GM11168 (cell line): ENCODE measurements at regions not wholly inside any gene's neighbourhood (a gene's known extent, or its start where the extent isn't known, plus 50 kb on each side); places are given as distances from the start of the nearest gene placed in this dataset.

Experiments used
- in situ Hi-C: fragments of 300-500 bp; cut with MboI; formaldehyde crosslinking; loops from one replicate; pipeline ENCODE4 v1.12.0; 2022; ENCODE audit warnings: low sequenced_read_pairs; ENCODE audit not compliant: unreplicated experiment

DNA sequence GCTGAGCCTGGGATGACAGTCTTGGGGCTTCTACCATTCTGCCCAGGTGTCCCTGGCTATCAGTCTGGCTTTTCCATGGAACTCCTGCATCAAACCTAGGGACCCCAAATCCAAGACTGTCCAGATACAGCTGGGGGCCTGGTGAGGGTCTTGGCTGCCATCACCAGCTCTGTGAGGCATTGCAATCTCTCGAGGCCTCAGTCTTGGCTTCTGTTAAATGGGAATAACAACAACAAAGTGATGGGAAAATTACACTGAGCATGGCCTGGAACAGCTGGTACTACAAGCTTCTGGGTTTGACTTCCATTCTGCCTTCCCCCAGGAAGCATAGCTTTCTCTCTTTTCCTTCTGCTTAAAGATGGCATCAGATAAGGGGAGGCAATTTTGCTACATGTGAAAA lies 50.0 kb upstream of the LCTL start:
- in situ Hi-C loops, result loop anchor here (5.0 to 10.0 kb wide), 2 partner anchors 79 to 221 kb away; no protein-coding TSS in a partner anchor

DNA sequence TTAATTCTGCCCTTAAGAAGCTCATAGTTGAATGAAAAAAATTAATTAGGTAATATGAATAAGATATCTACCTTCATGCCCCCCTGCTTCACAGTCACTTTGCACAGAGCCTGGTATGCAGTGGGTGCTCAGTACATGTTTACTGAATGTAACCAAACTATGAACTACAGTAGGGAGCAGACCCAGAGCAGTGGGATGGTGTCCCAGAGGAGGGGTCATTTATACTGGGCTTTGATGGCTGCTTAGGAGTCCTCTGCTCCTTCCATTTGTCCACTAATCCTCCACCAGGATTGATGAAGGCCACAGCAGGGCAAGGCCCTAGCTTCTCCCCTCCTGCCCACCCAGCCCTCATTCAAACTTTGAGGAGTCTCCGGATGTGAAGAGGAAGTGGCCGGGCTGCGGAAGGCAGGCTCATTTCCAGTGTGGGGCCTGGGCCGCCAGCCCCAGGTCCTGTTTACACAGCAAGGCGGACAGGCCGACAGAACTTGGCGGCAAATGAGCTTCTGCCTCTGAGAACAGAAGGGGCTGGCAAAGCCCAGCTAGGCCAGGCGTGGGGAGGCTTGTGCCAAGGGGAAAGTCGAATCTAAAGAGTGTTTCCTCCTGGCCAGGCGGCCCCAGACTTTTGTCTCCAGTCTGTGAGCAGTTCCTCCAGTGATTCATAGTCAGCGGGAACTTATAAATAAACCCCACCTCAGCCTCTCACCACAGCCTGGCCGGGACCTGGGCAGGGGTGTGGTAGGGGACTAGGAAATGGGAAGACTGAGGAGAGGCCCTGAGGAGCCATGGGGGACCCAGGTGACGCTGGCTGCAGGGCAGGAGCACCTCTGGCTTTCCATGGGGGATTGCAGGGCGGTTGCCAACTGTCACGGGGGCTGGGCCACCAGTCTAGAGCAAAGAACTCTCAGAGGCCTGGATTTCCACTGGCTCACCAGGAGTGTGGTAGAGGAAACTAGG lies 51.6 kb upstream of the LCTL start:
- in situ Hi-C loops, result loop anchor here (5.0 to 10.0 kb wide), 2 partner anchors 77 to 220 kb away; no protein-coding TSS in a partner anchor

GRCh38 chr15:66619152-66619903 lies 53.5 kb upstream of the LCTL start:
- in situ Hi-C loops, result loop anchor here (5.0 to 10.0 kb wide), 2 partner anchors 75 to 218 kb away; no protein-coding TSS in a partner anchor

DNA sequence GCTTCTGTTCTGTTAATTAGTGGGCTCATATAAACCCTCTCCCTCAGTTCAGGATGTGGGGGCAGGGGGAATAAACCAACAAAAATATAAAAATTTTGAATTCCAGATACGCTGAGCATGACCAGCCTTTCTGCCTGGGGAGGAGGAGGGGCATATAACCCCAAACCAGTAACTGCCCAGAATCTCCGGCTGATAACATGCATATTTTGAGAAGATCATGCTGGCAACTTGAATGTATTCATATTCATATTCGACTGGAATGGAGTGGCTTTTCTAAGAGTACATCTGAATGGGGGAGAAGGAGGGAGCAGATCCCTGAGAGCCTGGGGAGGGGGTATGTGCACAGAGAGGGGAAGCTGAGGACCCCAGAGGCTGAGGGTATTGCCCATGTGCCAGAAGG lies 54.5 kb upstream of the LCTL start:
- in situ Hi-C loops, result no loop called here

DNA sequence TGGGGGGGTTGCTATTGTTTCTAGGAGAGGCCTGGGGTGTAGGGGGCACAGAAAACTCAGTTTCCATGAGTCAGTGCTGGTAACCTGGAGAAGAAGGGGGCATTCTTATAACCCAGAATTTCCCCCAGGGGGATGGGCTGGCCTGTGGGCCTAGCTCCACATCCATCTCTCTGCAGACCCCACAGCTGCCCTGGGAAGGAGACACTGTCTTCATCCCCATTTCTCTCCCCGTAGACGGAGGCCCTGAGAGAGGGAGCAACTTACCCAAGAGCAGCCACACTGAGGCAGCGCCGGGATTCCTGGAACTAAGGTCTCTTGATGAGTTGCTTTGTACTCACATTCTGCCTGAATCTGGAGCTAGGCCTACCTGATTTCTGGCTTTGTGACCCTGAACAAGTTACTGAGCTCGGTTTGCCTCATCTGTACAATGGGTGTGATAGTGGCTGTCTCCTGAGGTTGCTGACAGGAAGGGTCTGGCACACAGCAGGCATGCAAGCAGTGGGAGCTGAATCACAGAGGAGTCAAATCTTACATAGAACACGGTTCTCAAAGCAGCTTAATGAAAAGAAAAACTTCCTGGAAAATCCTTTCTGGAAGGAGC lies 55.0 kb upstream of the LCTL start:
- in situ Hi-C loops, result no loop called here

- in situ Hi-C loops, result no loop called here
Observed at GRCh38 chr15:66621491-66622467, 56.0 kb upstream of the LCTL start.

DNA sequence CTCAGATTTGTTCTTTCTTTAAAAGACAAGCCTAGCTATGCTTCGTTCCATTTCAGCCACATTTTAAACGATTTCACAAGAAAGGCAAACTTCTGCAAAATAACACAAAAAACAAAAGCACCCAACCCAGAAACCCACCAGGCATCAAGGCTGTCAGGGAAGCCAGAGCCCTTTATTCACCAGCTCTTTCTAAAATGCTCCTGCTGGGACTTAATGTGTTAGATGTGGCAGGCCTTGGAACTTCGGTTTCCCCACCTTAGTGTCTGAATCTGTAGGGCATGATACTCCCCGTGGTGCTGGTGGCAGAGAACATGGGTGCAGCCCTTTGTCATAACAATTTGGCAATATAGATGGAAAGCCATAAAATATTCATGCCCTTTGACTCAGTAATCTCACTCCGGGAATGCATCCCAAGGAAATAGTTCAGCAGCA lies 56.8 kb upstream of the LCTL start:
- in situ Hi-C loops, result no loop called here

DNA sequence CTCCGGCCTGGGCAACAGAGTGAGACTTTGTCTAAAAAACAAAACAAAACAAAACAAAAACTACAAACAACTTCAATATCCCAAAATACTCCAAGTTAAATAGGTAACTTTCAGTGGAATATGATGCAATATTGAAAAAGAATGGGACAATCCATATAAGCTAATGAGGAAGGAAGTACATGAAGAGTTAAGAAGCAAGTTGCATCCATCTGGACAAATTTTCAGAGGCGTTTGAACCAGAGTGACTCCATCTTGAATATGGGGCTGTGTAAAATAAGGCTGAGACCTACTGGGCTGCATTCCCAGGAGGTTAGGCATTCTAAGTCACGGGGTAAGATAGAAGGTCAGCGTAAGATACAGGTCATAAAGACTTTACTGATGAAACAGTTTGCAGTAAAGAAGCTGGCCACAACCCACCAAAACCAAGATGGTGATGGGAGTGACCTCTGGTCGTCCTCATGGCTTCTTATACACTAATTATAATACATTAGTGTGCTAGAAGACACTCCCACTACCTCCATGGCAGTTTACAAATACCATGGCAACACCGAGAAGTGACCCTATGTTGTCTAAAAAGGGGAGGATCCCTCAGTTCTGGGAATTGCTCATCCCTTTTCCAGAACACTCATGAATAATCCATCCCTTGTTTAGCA lies 58.1 kb upstream of the LCTL start:
- in situ Hi-C loops, result no loop called here

- in situ Hi-C loops, result no loop called here
Observed at GRCh38 chr15:66625531-66625930, 59.7 kb upstream of the LCTL start.

DNA sequence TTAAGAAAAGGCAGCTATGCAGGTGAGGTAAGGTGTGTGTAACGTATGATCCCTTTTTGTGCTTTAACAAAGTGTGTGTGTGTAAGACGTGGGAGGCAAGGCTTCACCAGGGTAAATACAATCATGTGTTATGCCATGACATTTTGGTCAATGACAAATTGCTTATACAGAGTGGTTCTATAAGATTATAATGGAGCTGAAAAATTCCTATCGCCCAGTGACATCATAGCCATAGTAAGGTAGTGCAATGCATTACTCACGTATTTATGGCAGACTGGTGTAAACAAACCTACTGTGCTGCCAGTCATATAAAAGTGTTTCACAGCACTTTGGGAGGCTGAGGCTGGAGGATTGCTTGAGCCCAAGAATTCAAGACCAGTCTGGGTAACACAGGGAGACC lies 60.2 kb upstream of the LCTL start:
- in situ Hi-C loops, result no loop called here

- in situ Hi-C loops, result no loop called here
Observed at GRCh38 chr15:66628976-66629723, 63.4 kb upstream of the LCTL start.

DNA sequence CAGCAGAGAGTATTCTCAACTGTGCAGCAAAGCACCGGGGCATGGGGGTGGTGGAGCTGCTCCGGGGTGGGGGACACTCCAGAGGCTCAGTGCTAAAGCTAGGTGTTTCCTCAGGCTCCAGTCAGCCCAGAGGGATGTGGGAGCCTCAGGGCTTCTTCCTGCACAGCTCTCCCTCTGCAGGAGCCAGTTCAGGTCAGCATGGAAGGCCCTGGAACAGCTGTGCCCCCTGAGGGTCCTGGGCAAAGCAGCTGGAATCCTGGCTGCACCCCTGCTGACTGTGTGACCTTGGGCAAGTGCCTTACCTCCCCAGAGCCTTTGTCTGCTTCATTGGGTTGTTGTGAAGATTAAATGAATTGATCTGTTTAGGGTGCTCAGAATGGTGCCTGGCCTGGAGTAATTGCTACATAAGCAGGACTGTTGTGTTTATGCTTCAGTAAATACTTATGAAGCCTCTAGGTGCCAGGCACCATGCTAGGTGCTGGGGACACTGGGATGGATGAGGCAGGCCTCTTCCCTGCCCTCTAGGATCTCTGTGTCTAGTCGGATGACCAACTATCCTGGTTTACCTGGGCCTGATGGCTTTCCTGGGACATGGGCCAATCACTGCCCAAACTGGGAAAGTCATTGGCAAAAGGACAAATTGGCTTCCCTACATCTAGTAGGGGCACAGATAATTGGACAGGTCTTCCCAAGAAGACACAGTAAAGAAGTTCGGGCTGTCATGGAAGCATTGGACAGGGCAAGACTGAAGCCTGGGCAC lies 64.2 kb upstream of the LCTL start:
- in situ Hi-C loops, result no loop called here

GRCh38 chr15:66630801-66631351 lies 65.1 kb upstream of the LCTL start:
- in situ Hi-C loops, result no loop called here

GRCh38 chr15:66631616-66632263 lies 65.9 kb upstream of the LCTL start:
- in situ Hi-C loops, result no loop called here

DNA sequence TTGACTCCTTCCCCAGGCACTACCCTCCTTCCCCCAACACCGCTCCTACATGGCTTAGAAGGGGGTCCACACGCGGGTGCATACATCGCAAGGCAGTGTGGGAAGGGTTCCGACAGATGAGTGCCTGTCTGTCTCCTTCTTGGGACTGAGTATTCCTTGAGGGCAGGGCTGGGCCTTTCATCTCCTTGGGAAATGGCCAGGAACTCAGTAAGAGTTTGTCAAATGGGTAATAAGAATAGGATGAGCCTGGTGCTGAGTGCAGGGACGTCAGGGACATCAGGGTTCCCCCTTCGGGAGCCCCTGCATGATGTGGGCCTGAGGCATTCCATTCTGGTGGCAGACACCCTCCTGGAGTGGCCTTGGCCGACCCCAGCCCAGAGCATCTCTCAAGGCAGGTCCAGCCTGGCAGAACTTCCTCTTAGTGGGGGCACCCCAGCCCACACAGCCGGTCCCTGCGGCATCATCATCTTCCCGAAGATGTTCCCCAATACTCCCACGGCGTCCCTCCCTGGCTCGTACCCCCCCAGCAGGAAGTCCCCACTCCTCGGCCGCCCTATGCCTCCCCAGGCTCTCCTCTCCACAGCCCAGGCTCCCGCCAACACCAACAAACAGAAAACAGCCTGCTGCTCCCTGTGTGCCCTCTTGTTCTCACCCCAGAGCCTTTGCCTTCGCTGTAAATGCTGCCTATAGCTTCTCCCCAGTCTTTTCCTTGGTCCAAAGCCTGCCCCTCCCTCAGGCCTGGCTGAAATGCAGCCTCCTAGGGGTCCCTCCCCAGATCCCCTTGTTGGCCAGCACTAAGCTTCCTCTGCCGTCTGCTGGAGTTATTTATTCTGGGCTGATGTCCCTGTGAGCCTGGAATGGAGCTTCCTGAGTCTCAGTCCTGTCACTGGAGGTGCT lies 67.5 kb upstream of the LCTL start:
- in situ Hi-C loops, result no loop called here

- in situ Hi-C loops, result no loop called here
Observed at GRCh38 chr15:66633938-66634250, 68.1 kb upstream of the LCTL start.
